ENCODE measurements at regions not wholly inside any gene's neighbourhood (a gene's known extent, or its start where the extent isn't known, plus 50 kb on each side); places are given as distances from the start of the nearest gene placed in this dataset.

- TF ChIP-seq, protein P1, sequence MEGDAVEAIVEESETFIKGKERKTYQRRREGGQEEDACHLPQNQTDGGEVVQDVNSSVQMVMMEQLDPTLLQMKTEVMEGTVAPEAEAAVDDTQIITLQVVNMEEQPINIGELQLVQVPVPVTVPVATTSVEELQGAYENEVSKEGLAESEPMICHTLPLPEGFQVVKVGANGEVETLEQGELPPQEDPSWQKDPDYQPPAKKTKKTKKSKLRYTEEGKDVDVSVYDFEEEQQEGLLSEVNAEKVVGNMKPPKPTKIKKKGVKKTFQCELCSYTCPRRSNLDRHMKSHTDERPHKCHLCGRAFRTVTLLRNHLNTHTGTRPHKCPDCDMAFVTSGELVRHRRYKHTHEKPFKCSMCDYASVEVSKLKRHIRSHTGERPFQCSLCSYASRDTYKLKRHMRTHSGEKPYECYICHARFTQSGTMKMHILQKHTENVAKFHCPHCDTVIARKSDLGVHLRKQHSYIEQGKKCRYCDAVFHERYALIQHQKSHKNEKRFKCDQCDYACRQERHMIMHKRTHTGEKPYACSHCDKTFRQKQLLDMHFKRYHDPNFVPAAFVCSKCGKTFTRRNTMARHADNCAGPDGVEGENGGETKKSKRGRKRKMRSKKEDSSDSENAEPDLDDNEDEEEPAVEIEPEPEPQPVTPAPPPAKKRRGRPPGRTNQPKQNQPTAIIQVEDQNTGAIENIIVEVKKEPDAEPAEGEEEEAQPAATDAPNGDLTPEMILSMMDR (IDR thresholded peaks at IDR 0.05; ENCODE audit: borderline replicate concordance, extremely low read depth, low read length, poor library complexity, severe bottlenecking) = no peak
- TF ChIP-seq EZH2 (IDR thresholded peaks at IDR 0.05; ENCODE audit: borderline replicate concordance, low read depth, low read length, severe bottlenecking) = no peak
These were observed 247.9 kb upstream of the ONECUT1 start for GRCh38 chr15:53037904-53038654.
